ENCODE measurements at regions not wholly inside any gene's neighbourhood (a gene's known extent, or its start where the extent isn't known, plus 50 kb on each side); places are given as distances from the start of the nearest gene placed in this dataset.

DNA sequence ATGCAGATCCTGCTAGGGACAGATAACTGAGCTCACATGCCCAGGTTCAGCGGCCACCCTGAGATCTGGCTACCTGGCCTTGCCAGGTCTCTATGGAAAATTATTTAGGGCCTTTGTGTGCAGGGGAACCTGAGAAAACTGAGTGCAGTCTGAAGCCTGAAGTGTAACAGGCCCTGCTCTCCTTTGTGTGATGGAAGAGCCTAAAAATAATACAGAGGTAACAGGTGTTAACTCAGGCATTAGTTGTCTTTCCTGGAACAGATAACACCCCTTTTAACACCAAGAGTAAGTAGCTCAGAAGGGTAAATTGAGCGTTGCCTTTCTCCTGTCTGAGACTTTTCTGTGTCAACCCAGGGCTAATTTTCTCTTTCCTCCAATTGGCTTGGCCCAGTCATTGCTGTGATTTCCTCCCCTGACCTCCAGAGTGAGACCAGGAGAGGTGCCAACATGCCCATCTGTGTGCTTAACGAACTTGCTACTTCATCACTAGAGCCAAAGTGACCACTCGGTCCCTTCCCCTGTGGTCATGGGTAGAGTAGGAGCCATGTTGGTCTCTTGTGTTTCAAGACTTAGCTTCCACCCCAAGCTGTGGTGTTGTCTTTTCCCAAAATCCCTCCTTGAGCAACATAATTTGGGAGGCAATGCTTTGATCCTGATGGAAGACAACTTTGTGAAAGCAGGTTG, 304.4 kb upstream of the JAG1 start:
- H3K4me1 Mint-ChIP-seq = no peaks in the 10 kb centered on the region
- POLR2A ChIA-PET = no interaction called here
- DNase-seq = no peak
- no peaks in the 10 kb centered on the region for H3K27me3 Mint-ChIP-seq
- no peak overlapping the region for H3K27ac Mint-ChIP-seq
- no peaks in the 10 kb centered on the region for H3K9me3 Mint-ChIP-seq
- H3K36me3 Mint-ChIP-seq (ENCODE audit: low read depth) = no peaks in the 10 kb centered on the region
- no peak overlapping the region for H3K4me3 Mint-ChIP-seq
- CTCF ChIA-PET = no interaction called here

DNA sequence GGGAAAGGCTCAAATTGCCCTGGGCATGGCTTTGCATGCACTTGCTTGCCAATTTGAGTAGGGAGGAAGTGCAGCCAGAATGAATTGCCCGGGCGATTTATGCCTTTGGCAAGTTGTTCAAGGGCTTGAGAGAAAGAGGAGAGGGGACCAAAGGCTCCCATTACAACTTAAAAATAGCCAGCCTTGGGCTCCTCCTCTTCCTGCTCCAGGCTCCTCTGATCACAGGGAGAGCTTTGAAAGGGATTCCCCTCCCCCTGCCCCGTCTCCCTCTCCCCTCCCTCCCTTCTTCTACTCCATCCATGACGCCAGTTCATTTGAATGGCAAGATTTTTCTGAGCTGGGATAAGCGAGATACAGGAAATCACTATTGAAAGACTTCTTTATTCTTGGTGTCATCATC, 304.9 kb upstream of the JAG1 start:
- ChIA-PET POLR2A (no interaction called here), CTCF (no interaction called here)
- H3K4me3 Mint-ChIP-seq = no peak overlapping the region
- H3K9me3 Mint-ChIP-seq = no peaks in the 10 kb centered on the region
- no peaks in the 10 kb centered on the region for H3K36me3 Mint-ChIP-seq (ENCODE audit: low read depth)
- H3K4me1 Mint-ChIP-seq = no peaks in the 10 kb centered on the region
- DNase-seq = no peak
- H3K27ac Mint-ChIP-seq = no peak overlapping the region
- H3K27me3 Mint-ChIP-seq = no peaks in the 10 kb centered on the region

DNA sequence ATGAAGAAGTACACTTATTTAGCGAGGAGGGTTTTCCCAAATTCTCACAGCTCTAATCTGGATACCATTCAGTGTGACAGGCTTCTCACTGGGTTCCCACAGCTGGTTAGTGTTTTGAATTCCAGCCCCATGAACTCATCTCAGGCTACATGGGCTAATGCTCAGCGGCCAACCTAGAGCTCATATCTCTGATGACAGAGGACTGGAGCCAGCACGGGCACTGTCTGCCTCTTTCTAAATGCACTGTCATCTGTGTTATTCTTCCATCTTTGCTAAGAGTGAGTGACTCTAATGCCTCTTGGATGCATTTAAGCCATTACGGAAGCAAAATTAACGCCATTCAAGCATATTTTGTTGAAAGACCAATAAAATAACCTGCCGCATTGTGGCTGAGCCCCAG, 308.9 kb upstream of the JAG1 start:
- no peak overlapping the region for H3K4me3 Mint-ChIP-seq
- DNase-seq = no peak
- H3K4me1 Mint-ChIP-seq = no peaks in the 10 kb centered on the region
- H3K27ac Mint-ChIP-seq = no peak overlapping the region
- ChIA-PET CTCF (no interaction called here), POLR2A (no interaction called here)
- H3K36me3 Mint-ChIP-seq (ENCODE audit: low read depth) = no peaks in the 10 kb centered on the region
- no peaks in the 10 kb centered on the region for H3K9me3 Mint-ChIP-seq
- H3K27me3 Mint-ChIP-seq = no peaks in the 10 kb centered on the region

DNA sequence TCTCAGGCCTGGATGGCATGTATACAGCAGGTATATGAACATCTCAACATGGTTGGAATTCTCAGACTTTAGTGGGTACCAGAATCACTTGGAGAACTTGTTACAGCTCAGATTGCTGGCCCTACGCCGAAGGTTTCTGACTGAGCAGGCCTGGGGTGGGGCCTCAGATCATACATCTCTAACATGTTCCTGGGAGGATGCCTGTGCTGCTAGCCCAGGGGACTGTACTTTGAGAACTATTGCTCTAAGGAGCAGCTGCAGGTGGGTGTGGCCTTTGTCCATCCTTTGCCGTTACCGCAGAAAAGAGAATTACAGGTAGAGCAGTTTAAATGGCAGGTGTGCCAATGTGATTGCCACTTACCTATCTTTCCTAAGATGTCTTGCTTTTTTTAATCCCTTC, 310.5 kb upstream of the JAG1 start:
- Mint-ChIP-seq H3K9me3 (no peaks in the 10 kb centered on the region), H3K36me3 (ENCODE audit: low read depth) (no peaks in the 10 kb centered on the region), H3K4me3 (no peak overlapping the region), H3K4me1 (no peaks in the 10 kb centered on the region), H3K27ac (no peak overlapping the region), H3K27me3 (no peaks in the 10 kb centered on the region)
- ChIA-PET CTCF (no interaction called here), POLR2A (no interaction called here)
- DNase-seq = no peak

DNA sequence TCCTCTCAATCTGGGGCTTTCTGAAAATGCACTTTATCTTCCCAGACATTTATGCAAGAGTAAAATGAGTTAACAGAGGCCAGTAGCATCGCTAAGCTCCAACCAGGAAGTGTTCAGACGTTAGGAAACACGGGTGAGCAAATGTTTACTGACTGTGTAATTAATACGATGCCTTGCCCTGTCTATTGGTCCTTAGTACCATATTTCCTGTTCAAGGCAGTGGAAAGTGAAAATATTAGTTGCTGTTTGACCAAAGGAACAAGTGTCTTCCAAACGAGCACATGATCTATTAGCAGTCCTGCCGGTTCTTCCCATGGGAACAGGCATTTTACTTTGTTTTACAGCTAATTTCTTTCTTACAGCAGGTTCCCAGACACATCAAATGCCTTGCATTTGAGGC, 311.1 kb upstream of the JAG1 start:
- H3K9me3 Mint-ChIP-seq = no peaks in the 10 kb centered on the region

DNA sequence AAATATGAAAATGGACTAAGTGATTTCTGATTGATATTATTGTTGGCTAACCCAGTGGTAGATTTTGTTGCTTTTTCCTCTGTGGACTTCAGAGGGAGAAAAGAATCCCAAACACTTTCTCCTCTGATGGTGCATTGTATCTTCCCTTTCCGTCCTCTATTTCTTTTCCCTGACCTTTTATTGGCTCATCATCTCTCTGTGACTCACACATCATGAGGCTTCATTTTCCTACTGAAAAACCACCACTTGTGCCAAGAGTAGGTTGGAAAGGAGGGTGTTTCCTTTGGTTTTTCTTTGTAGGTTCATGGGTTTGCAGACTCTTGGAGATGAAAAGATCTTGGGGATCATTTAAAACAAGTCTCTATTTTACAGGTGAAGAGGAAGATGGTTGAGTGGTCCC, 311.7 kb upstream of the JAG1 start:
- H3K4me3 Mint-ChIP-seq = no peak overlapping the region
- no peak for DNase-seq
- CTCF ChIA-PET = no interaction called here
- no peaks in the 10 kb centered on the region for H3K27me3 Mint-ChIP-seq
- no peaks in the 10 kb centered on the region for H3K4me1 Mint-ChIP-seq
- H3K9me3 Mint-ChIP-seq = no peaks in the 10 kb centered on the region
- H3K36me3 Mint-ChIP-seq (ENCODE audit: low read depth) = no peaks in the 10 kb centered on the region
- POLR2A ChIA-PET = no interaction called here
- no peak overlapping the region for H3K27ac Mint-ChIP-seq

More for the DNA sequence above, 311.1 kb upstream of the JAG1 start:
- no peaks in the 10 kb centered on the region for H3K4me1 Mint-ChIP-seq
- no peaks in the 10 kb centered on the region for H3K36me3 Mint-ChIP-seq (ENCODE audit: low read depth)
- no peak overlapping the region for H3K4me3 Mint-ChIP-seq
- ChIA-PET POLR2A (no interaction called here), CTCF (no interaction called here)
- no peak overlapping the region for H3K27ac Mint-ChIP-seq
- no peak for DNase-seq
- H3K27me3 Mint-ChIP-seq = no peaks in the 10 kb centered on the region

DNA sequence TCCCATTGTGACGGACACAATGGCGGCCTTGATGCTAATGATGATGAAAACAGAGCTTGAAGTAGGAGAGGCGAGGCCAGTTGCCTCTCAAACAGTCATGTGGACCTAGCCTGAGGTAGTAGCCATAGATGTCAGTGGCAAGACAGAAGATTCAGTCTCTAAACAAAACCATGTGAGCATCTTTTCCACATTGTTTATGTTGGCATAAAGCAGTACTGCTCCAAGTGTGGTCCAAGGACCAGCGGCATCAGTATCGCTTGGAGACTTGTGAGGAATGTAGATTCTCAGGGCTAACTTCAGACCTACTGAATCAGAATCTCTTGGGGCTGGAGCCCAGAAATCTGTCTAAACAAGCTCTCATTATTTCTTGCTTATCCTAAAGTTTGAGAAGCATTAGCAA, 312.8 kb upstream of the JAG1 start:
- Mint-ChIP-seq H3K27ac (no peak overlapping the region), H3K27me3 (no peaks in the 10 kb centered on the region), H3K4me1 (no peaks in the 10 kb centered on the region), H3K36me3 (ENCODE audit: low read depth) (no peaks in the 10 kb centered on the region), H3K4me3 (no peak overlapping the region), H3K9me3 (no peaks in the 10 kb centered on the region)
- ChIA-PET CTCF (no interaction called here), POLR2A (no interaction called here)
- no peak for DNase-seq

DNA sequence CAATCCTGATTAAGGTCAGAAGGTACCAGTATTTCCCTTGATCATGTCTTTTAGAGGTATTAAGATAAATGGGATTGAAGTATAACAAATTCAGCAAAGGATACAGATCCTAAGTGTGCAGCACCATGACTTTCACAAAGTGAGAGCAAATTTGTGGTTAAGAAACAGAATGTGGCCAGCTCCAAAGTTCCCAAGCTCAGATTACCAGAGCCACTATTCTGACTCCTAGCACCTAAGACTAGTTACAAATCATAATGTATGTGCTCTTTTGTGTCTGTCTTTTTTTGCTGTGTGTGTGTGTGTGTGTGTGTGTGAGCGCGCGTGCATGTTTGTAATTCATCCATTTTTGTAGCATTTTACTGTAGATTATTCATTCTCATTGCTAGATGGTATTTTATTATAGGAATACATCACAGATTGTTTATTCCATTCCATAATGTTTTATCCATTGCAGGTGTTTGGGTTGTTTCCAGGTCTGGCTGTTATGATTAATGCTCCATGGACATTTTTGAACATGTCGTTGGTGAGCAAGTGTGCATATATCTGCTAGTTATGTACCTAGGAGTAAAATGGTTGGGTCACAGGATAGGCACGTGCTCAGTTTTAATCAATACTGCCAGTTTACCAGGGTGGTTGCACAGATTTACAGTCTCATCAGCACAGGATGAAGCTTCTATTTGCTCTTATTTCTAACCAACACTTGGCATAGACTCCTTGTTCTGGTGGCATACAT, 314.0 kb upstream of the JAG1 start:
- Mint-ChIP-seq H3K9me3 (no peaks in the 10 kb centered on the region), H3K27me3 (no peaks in the 10 kb centered on the region), H3K4me3 (no peak overlapping the region), H3K36me3 (ENCODE audit: low read depth) (no peaks in the 10 kb centered on the region), H3K4me1 (no peaks in the 10 kb centered on the region), H3K27ac (no peak overlapping the region)
- ChIA-PET CTCF (no interaction called here), POLR2A (no interaction called here)
- DNase-seq = no peak

DNA sequence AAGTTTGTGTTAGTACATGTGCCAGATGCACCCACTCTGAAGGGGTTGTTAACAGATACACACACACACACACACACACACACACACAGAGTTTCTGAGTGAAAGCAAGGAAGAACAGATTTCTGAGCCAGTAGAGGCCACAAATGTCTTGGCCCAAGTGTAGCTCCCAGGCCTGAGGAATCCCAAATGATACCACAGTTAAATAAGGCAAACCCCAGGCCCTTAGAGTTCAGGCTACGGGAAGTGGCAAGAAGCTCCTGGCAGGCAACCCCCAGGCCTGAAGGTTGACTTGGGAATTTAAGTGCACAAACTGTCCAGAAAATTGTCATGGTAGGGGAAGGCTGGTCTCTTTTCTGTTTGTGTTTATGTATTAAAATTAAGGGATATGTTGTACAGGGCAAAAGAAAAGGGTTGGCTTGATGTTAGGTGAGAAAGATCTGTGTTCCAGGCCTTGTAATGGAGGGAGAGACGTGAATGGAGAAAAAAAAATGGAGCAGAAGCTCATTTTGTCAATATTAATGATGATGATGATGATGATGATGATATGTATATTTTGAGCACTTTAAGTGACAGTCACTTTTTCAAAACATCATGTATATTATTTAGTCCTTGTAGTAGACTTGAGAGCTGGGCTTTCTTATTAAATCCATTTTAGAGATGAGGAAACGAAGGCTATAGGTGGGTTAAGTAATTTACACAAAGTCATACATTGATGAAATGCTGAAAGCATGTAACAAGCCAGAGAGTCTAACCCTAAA, 317.0 kb upstream of the JAG1 start:
- no peaks in the 10 kb centered on the region for H3K4me1 Mint-ChIP-seq
- no peaks in the 10 kb centered on the region for H3K9me3 Mint-ChIP-seq
- no peak overlapping the region for H3K4me3 Mint-ChIP-seq
- no peaks in the 10 kb centered on the region for H3K27me3 Mint-ChIP-seq
- no peak overlapping the region for H3K27ac Mint-ChIP-seq
- no peaks in the 10 kb centered on the region for H3K36me3 Mint-ChIP-seq (ENCODE audit: low read depth)
- ChIA-PET CTCF (no interaction called here), POLR2A (no interaction called here)
- DNase-seq = no peak

DNA sequence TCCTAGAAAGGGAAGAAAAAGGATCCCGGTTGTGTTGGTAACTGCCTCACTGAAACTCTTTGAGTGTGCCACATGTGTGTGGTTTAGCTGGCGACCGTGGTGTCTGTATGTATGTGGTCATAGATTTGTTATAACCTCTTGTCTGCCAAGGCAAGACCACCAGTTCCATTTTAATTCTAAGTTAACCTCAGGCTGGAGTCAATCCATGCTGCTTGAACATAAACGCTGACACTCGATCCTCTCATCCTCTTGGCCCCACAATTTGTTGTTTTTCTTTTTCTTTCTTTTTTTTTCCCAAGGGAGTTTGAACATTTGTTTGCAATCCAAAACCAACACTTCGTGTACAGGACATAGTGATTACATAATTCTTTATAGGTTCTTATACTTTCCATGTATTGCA, 318.9 kb upstream of the JAG1 start:
- POLR2A ChIA-PET = no interaction called here
- Mint-ChIP-seq H3K36me3 (ENCODE audit: low read depth) (no peaks in the 10 kb centered on the region), H3K27me3 (no peaks in the 10 kb centered on the region), H3K4me3 (no peak overlapping the region), H3K4me1 (no peaks in the 10 kb centered on the region), H3K27ac (no peak overlapping the region), H3K9me3 (no peaks in the 10 kb centered on the region)
- CTCF ChIA-PET = no interaction called here
- DNase-seq = no peak

DNA sequence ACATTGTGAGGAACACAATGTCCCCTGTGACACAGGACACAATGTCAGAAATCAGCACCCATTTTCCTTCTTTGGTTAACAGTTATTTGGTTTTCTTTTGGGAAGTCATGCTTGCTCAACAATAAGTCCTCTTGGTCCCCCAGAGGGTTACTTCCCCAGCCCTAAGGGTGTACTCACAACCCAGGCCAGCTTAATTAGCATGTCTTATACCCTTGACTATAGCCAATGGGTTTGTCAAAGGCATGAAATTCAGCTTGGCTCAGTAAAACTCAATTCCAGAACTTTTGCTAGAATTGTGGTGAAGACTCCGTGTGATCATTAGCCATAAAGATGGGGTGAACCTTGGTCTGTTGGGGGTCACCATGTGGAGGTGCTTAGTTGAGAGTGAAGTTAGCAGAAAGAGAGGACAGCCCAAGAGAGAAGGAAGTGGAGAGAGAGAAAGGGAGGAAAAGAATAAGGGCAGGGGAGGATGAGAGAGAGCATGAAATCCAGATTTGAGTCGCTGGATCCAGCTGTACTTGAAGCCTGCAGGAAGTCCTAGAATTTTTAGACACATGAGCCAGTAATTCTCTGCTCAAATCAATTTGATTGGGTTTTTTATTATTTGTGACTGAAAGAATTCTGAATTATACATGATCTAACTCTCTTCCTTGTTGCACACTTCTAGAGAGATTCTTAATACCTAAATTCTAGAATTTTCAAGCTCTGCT, 321.3 kb upstream of the JAG1 start:
- Mint-ChIP-seq H3K4me3 (no peak overlapping the region), H3K36me3 (ENCODE audit: low read depth) (no peaks in the 10 kb centered on the region), H3K4me1 (no peaks in the 10 kb centered on the region), H3K9me3 (no peaks in the 10 kb centered on the region), H3K27me3 (no peaks in the 10 kb centered on the region), H3K27ac (no peak overlapping the region)
- no peak for DNase-seq
- ChIA-PET POLR2A (no interaction called here), CTCF (no interaction called here)

DNA sequence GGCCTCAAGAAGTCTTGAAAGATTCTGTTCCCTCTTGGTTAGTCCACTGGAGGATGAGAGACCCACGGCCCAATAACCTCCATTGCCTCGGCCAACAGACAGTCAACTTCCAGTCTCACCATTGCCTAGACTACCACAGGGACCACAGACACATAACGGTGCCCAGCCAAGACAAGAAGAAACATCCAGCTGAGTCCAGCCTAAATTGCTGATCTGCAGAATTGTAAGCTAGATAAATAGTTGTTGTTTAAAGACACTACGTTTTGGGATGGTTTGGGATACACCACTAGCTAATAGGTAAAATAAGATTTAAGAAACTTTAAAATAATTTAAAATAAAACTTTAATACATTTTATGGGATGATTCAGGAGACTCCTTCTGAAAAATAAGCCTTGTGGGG, 324.7 kb upstream of the JAG1 start:
- Mint-ChIP-seq H3K36me3 (ENCODE audit: low read depth) (no peaks in the 10 kb centered on the region), H3K4me3 (no peak overlapping the region), H3K9me3 (no peaks in the 10 kb centered on the region), H3K27me3 (no peaks in the 10 kb centered on the region), H3K4me1 (no peaks in the 10 kb centered on the region), H3K27ac (no peak overlapping the region)
- CTCF ChIA-PET = no interaction called here
- POLR2A ChIA-PET = no interaction called here
- no peak for DNase-seq

DNA sequence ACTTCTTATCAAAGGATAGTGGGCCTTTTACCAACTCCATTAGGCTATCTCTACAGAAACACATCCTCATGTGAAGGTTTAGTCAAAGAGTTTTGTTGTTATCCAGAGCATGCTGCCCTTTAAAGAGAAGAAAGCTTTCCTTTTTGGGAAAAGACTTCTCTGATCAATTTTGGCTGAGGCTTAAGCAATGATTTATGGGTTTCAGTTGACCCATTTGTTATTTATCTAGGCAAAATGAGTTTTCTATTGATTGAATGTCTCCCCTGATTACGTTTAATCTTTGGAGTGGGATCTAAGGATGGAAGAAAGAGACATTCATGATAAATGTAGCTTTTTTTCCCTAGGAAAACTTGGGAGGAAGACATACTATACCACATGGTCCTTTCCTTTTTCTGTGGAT, 326.6 kb upstream of the JAG1 start:
- ChIA-PET POLR2A (no interaction called here), CTCF (no interaction called here)
- Mint-ChIP-seq H3K27me3 (no peaks in the 10 kb centered on the region), H3K9me3 (no peaks in the 10 kb centered on the region), H3K4me3 (no peak overlapping the region), H3K27ac (no peak overlapping the region), H3K36me3 (ENCODE audit: low read depth) (no peaks in the 10 kb centered on the region), H3K4me1 (no peaks in the 10 kb centered on the region)
- DNase-seq = no peak

All from activated CD4-positive, alpha-beta T cell treated with anti-CD3 and anti-CD28 coated beads, Interleukin-2, amount 10 ng/mL, durations not matched to agents 7 days and 5 days (primary cell).